ENCODE measurements at regions not wholly inside any gene's neighbourhood (a gene's known extent, or its start where the extent isn't known, plus 50 kb on each side); places are given as distances from the start of the nearest gene placed in this dataset.

GRCh38 chr3:25239042-25239441 lies 189.0 kb upstream of the RARB start:
- no peak for TF ChIP-seq CTCF (IDR thresholded peaks at IDR 0.05; ENCODE audit: borderline replicate concordance, insufficient read depth, low read depth, low read length)
- H3K4me3 ChIP-seq (ENCODE audit: low read depth, low read length), result no peak overlapping the region

GRCh38 chr3:25246913-25247312 lies 181.2 kb upstream of the RARB start:
- no peak for TF ChIP-seq CTCF (IDR thresholded peaks at IDR 0.05; ENCODE audit: borderline replicate concordance, insufficient read depth, low read depth, low read length)
- no peak overlapping the region for H3K4me3 ChIP-seq (ENCODE audit: low read depth, low read length)

- no peak overlapping the region for H3K4me3 ChIP-seq (ENCODE audit: low read depth, low read length)
- TF ChIP-seq CTCF (IDR thresholded peaks at IDR 0.05; ENCODE audit: borderline replicate concordance, insufficient read depth, low read depth, low read length), result no peak
Measured at GRCh38 chr3:25252291-25252690, 175.8 kb upstream of the RARB start.

GRCh38 chr3:25257026-25257425 lies 171.0 kb upstream of the RARB start:
- no peak for TF ChIP-seq CTCF (IDR thresholded peaks at IDR 0.05; ENCODE audit: borderline replicate concordance, insufficient read depth, low read depth, low read length)
- no peak overlapping the region for H3K4me3 ChIP-seq (ENCODE audit: low read depth, low read length)

- no peak for TF ChIP-seq CTCF (IDR thresholded peaks at IDR 0.05; ENCODE audit: borderline replicate concordance, insufficient read depth, low read depth, low read length)
- H3K4me3 ChIP-seq (ENCODE audit: low read depth, low read length), result no peak overlapping the region
Measured at GRCh38 chr3:25259871-25260270, 168.2 kb upstream of the RARB start.

GRCh38 chr3:25262322-25262721 lies 165.7 kb upstream of the RARB start:
- TF ChIP-seq CTCF (IDR thresholded peaks at IDR 0.05; ENCODE audit: borderline replicate concordance, insufficient read depth, low read depth, low read length), result no peak
- H3K4me3 ChIP-seq (ENCODE audit: low read depth, low read length), result no peak overlapping the region

GRCh38 chr3:25265284-25265683 lies 162.8 kb upstream of the RARB start:
- no peak overlapping the region for H3K4me3 ChIP-seq (ENCODE audit: low read depth, low read length)
- TF ChIP-seq CTCF (IDR thresholded peaks at IDR 0.05; ENCODE audit: borderline replicate concordance, insufficient read depth, low read depth, low read length), result no peak
